WTC11 (cell line): ENCODE measurements at regions not wholly inside any gene's neighbourhood (a gene's known extent, or its start where the extent isn't known, plus 50 kb on each side); places are given as distances from the start of the nearest gene placed in this dataset.

Experiments
- ATAC-seq: fragments of 200-7000 bp; cut with Tn5 transposase; 2 replicates; pipeline ENCODE4 v1.10.0; 2021; ENCODE audit warnings: mild to moderate bottlenecking, moderate library complexity
- CTCF ChIA-PET: fragments of 300-600 bp; sonication (Branson Sonifier 250); formaldehyde crosslinking; loops from one replicate; lab custom pipeline; 2021; ENCODE audit warnings: antibody characterized with exemption; lab: Charles Lee
- POLR2A ChIA-PET: fragments of 350-600 bp; sonication (Branson Sonifier 250); formaldehyde crosslinking; loops from one replicate; lab custom pipeline; 2021; ENCODE audit warnings: antibody characterized with exemption; lab: Charles Lee
- DNase-seq: peaks from one replicate; pipeline ENCODE4 v3.0.0; 2021; ENCODE audit warnings: low spot score
- H3K27ac Mint-ChIP-seq: 2 replicates; pipeline ENCODE4 v1.8.0; 2021; ENCODE audit warnings: mixed read lengths
- H3K27me3 Mint-ChIP-seq: 2 replicates; pipeline ENCODE4 v1.8.0; 2021; ENCODE audit warnings: low read depth, mild to moderate bottlenecking, moderate library complexity, mixed read lengths
- H3K36me3 Mint-ChIP-seq: 2 replicates; pipeline ENCODE4 v1.8.0; 2021; ENCODE audit warnings: mixed read lengths
- H3K4me1 Mint-ChIP-seq: 2 replicates; pipeline ENCODE4 v1.8.0; 2022; ENCODE audit warnings: mixed read lengths
- H3K4me3 Mint-ChIP-seq: 2 replicates; pipeline ENCODE4 v1.8.0; 2021; ENCODE audit warnings: mild to moderate bottlenecking, moderate library complexity, mixed read lengths
- H3K9me3 Mint-ChIP-seq: 2 replicates; pipeline ENCODE4 v1.8.0; 2021; ENCODE audit warnings: mixed read lengths
- FOXP1 ChIP-seq: sonication (generic); formaldehyde crosslinking; IDR thresholded peaks from 2 replicates; pipeline ENCODE4 v1.8.0; 2022; ENCODE audit warnings: missing genetic modification reagents, mild to moderate bottlenecking, moderate library complexity, borderline replicate concordance
- IRF2 ChIP-seq: sonication (generic); formaldehyde crosslinking; IDR thresholded peaks from 2 replicates; pipeline ENCODE4 v1.8.0; 2022; ENCODE audit warnings: low read depth, missing genetic modification reagents, borderline replicate concordance
- JUN ChIP-seq: sonication (generic); formaldehyde crosslinking; IDR thresholded peaks from 2 replicates; pipeline ENCODE4 v1.8.0; 2023; ENCODE audit warnings: mild to moderate bottlenecking, missing genetic modification reagents
- NR3C1 ChIP-seq: sonication (generic); formaldehyde crosslinking; conservative IDR thresholded peaks from 2 replicates; pipeline ENCODE4 v1.8.1; 2023; ENCODE audit warnings: low read depth, mild to moderate bottlenecking, missing genetic modification reagents
- PRDM15 ChIP-seq: sonication (generic); formaldehyde crosslinking; IDR thresholded peaks from 2 replicates; pipeline ENCODE4 v1.8.0; 2022; ENCODE audit warnings: missing genetic modification reagents
- TF ChIP-seq, protein P1 (sequence below): fragments of 200-600 bp; IDR thresholded peaks from 2 replicates; pipeline ENCODE4 v1.8.0; 2022; ENCODE audit warnings: antibody characterized with exemption
- TF ChIP-seq, protein P2 (sequence below): sonication (generic); formaldehyde crosslinking; IDR thresholded peaks from 2 replicates; pipeline ENCODE4 v1.8.0; 2023; ENCODE audit warnings: missing genetic modification reagents, mild to moderate bottlenecking, borderline replicate concordance
- TF ChIP-seq, protein P3 (sequence below): sonication (generic); formaldehyde crosslinking; IDR thresholded peaks from 2 replicates; pipeline ENCODE4 v1.8.1; 2022; ENCODE audit warnings: low read depth, missing genetic modification reagents, borderline replicate concordance

DNA sequence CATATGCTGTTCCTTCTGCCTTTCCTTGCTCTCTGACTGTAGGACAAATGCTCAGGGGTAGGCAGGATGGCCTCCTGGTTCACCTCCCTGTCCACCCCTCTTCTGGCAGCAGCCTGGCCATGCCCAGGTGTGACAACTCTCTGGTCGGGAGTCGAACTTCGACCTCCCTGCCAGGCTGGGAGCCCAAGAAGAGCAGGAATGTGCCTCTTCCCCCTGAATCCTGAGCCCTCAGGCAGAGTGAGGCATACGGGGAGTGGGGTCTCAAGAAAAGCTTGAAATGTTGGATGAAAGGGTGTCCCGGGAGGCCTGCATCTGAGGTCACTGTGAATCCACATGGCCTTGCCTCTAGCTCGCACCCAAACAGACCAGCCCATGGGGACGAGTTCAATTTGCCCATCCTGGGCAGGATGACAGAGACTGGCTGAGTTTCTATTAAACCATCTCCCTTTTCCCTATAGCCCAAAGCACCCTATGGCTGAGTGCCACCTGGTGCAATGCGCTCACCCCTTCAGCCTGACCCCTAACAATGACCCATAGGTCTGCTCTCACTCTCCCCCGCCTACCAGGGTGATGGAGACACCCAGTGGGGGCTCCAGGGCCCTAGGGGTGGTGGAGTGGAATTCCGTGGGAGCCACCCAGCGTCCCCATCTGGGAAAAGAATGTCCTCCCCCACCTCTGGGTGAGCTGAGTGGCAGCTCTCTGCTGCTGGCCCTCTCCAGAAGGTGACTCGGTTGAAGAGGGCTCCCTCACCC, 52.9 kb upstream of the DIO3 start (continued):
- TF ChIP-seq, protein P1, sequence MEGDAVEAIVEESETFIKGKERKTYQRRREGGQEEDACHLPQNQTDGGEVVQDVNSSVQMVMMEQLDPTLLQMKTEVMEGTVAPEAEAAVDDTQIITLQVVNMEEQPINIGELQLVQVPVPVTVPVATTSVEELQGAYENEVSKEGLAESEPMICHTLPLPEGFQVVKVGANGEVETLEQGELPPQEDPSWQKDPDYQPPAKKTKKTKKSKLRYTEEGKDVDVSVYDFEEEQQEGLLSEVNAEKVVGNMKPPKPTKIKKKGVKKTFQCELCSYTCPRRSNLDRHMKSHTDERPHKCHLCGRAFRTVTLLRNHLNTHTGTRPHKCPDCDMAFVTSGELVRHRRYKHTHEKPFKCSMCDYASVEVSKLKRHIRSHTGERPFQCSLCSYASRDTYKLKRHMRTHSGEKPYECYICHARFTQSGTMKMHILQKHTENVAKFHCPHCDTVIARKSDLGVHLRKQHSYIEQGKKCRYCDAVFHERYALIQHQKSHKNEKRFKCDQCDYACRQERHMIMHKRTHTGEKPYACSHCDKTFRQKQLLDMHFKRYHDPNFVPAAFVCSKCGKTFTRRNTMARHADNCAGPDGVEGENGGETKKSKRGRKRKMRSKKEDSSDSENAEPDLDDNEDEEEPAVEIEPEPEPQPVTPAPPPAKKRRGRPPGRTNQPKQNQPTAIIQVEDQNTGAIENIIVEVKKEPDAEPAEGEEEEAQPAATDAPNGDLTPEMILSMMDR, result no peak
- TF ChIP-seq JUN, result no peak
- TF ChIP-seq NR3C1 (CRISPR knock-in tag), result no peak
- TF ChIP-seq, protein P2, sequence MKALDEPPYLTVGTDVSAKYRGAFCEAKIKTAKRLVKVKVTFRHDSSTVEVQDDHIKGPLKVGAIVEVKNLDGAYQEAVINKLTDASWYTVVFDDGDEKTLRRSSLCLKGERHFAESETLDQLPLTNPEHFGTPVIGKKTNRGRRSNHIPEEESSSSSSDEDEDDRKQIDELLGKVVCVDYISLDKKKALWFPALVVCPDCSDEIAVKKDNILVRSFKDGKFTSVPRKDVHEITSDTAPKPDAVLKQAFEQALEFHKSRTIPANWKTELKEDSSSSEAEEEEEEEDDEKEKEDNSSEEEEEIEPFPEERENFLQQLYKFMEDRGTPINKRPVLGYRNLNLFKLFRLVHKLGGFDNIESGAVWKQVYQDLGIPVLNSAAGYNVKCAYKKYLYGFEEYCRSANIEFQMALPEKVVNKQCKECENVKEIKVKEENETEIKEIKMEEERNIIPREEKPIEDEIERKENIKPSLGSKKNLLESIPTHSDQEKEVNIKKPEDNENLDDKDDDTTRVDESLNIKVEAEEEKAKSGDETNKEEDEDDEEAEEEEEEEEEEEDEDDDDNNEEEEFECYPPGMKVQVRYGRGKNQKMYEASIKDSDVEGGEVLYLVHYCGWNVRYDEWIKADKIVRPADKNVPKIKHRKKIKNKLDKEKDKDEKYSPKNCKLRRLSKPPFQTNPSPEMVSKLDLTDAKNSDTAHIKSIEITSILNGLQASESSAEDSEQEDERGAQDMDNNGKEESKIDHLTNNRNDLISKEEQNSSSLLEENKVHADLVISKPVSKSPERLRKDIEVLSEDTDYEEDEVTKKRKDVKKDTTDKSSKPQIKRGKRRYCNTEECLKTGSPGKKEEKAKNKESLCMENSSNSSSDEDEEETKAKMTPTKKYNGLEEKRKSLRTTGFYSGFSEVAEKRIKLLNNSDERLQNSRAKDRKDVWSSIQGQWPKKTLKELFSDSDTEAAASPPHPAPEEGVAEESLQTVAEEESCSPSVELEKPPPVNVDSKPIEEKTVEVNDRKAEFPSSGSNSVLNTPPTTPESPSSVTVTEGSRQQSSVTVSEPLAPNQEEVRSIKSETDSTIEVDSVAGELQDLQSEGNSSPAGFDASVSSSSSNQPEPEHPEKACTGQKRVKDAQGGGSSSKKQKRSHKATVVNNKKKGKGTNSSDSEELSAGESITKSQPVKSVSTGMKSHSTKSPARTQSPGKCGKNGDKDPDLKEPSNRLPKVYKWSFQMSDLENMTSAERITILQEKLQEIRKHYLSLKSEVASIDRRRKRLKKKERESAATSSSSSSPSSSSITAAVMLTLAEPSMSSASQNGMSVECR, result no peak
- TF ChIP-seq PRDM15 (CRISPR knock-in tag), result no peak
- TF ChIP-seq, protein P3, sequence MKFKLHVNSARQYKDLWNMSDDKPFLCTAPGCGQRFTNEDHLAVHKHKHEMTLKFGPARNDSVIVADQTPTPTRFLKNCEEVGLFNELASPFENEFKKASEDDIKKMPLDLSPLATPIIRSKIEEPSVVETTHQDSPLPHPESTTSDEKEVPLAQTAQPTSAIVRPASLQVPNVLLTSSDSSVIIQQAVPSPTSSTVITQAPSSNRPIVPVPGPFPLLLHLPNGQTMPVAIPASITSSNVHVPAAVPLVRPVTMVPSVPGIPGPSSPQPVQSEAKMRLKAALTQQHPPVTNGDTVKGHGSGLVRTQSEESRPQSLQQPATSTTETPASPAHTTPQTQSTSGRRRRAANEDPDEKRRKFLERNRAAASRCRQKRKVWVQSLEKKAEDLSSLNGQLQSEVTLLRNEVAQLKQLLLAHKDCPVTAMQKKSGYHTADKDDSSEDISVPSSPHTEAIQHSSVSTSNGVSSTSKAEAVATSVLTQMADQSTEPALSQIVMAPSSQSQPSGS, result no peak

GRCh38 chr14:101508948-101509729, 52.2 kb upstream of the DIO3 start:
- H3K4me3 Mint-ChIP-seq, result no peak overlapping the region
- peak; percentile 6 for DNase-seq
- no peak overlapping the region for H3K27ac Mint-ChIP-seq
- H3K27me3 Mint-ChIP-seq, result no peaks in the 10 kb centered on the region; the same call in 1 of the 2 replicates
- H3K4me1 Mint-ChIP-seq, result 0 out of 2 replicates have a peak, but pooled peaks cover 1% of the 10 kb centered on the region
- no peaks in the 10 kb centered on the region for H3K36me3 Mint-ChIP-seq
- TF ChIP-seq FOXP1 (CRISPR knock-in tag) (no peak), IRF2 (no peak)
- TF ChIP-seq, protein P3, result no peak
- TF ChIP-seq, all 79 proteins: peak for 0
- H3K9me3 Mint-ChIP-seq, result no peaks in the 10 kb centered on the region
- CTCF ChIA-PET, result interaction anchor here (0.6 kb wide), 1 partner anchor 449 kb away, joined by 4 read pairs; no protein-coding TSS in a partner anchor
- no peak for ATAC-seq
- POLR2A ChIA-PET, result no interaction called here
